GM19351 (cell line): ENCODE measurements at regions not wholly inside any gene's neighbourhood (a gene's known extent, or its start where the extent isn't known, plus 50 kb on each side); places are given as distances from the start of the nearest gene placed in this dataset.

ENCODE experiments used
- ATAC-seq: cut with Tn5 transposase; IDR thresholded peaks from one replicate; pipeline ENCODE4 v1.9.1; 2021; ENCODE audit warnings: mild to moderate bottlenecking, moderate library complexity; ENCODE audit not compliant: unreplicated experiment

DNA sequence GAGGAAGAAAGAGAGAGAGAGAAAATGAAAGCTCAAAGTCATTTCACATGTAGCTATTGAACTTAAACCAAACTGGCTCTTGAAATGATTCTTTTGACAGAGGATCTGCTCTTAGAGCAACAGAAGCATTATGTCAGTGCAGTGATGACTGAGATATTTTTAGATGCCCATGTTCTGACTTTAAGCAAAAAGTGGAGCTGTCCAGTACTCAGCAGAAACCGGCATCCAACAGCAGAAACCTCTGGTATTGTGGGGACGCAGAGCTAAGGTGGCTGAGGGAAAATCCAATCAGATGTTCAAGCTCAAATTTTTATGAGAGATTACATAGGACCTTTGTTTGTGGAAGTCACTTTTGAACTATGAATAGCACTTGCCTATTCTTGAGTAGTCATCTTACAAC lies 69.8 kb upstream of the ANKFN1 start:
- ATAC-seq, result no peak

DNA sequence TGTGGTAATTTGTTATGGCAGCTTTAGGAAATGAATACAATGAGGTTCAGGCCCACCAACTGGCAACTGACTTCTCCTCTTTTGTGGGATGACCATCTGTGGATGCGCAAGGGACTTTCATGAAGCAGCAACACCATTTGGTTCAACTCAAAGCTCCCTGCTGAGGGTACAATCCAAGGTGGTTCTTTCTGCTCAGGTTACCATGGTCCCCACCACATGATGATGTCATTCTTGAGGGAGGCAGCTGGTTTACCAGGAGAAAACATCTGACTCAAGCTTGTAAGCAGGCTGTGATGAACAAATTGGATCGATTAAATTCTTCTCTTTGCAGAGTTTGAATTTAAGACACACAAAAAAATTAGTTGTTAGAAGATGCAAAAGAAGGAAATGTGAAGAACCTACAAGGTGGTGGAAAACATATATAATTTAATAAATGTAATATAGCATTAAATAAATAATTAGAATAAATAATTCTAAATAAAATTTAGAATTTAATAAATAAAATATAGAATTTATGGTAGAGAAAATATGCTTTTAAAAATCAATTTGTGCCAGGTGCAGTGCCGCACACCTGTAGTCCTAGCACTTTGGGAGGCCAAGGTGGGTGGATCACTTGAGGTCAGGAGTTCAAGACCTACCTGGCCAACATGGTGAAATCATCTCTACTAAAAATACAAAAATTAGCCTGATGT lies 67.6 kb upstream of the ANKFN1 start:
- ATAC-seq, result no peak

DNA sequence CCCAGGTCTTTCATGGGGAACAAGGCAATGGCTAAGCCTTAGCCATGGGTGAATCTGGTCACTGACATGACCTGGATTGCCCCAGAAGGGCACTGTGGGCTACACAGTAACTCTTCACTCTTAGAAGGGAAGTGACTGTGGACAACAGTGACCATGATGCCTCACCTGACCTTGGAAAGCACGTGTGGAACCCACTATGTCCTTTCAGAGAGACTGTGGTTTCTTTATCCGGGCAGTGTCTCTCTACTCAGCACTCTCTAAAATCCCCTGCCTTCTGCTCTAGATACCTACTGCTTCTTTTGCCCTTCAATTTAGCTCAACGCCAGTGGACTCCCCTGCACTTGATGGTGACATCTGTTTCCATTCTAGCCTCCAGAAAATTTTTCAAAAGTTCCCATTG lies 66.1 kb upstream of the ANKFN1 start:
- ATAC-seq, result no peak

DNA sequence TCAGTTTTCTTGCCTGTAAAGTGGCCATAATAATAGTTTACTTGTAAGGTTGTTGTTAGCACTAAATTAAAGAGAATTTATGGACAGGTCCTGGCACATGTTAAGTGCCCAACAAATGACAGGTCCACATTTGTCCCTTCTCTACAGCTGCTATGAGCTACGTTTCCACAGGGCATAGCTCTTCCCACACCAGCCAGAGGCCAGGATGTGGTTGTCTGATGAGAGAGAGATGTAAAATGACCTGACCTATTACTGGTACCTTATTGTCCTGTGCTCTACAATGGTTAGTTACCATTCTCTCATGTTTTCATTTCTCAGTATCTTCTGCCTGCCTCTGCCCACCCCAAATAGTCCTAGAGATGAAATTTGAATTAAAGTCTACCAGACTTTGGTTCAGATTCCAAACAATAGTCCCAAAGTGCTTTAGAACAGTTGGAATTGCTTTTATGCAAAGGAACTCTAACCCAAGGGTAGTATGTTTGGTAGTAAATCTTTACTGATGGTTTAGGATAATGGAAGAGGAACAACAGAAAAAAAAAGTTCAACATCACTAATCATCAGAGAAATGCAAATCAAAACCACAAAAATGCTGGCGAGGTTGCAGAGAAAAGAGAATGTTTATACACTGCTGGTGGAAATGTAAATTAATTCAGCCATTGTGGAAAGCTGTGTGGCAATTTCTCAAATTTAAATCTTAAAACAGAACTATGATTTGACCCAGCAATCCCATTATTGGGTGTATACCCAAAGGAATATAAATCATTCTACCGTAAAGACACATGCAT lies 57.1 kb upstream of the ANKFN1 start:
- ATAC-seq, result no peak

DNA sequence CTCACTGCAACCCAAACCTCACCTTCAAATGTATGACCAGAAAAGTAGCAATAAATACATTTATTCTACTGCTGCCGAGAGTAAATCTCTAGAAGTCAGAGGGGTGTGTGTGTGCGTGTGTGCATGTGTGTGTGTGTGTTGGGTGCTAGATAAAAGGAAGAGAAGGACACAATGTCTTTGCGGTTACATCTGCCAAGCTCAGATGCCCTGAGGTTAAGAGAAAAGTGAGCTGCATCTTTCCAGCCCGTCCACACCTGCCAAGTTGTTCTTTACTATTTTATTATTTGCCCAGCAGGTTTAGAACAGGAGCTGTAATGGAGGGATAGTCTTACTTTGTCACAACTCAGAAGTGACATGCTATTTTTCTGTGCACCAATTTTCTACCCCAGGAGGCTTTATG lies 54.5 kb upstream of the ANKFN1 start:
- no peak for ATAC-seq

DNA sequence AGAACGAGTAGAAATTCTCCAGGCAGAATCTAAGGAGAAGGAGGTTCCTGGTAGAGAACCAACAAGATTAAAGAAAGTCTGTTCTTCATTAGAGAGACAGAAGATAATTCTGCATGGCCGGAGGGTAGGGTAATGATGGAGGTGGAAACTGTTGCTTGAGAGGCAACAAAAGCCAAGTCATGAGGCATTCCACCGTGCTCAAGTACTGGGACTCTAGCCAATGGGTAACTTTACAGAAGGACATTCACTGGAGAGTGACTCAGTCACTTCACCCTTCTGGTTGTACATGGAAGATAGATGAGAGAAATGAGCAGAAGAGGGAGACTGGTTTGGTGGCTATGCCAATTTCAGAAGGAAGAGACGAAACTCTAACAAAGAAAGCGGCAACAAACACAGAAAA lies 53.6 kb upstream of the ANKFN1 start:
- ATAC-seq, result no peak
